AG04449 (cell line): ENCODE measurements at regions not wholly inside any gene's neighbourhood (a gene's known extent, or its start where the extent isn't known, plus 50 kb on each side); places are given as distances from the start of the nearest gene placed in this dataset.
"Not testable (repeated sequence)": the region's sequence is repeated elsewhere in the genome, so short reads cannot be mapped to it uniquely, and the experiment has no call there.

ENCODE experiments used
- CTCF ChIA-PET: fragments of 350-600 bp; formaldehyde crosslinking; extraction: SDS; loops from one replicate; lab custom pipeline; 2021; ENCODE audit warnings: antibody characterized with exemption; lab: Yijun Ruan, JAX
- POLR2A ChIA-PET: fragments of 400-600, 350-600 bp; formaldehyde crosslinking; extraction: SDS; loops from one replicate; lab custom pipeline; 2020; ENCODE audit warnings: antibody characterized with exemption, inconsistent platforms; lab: Yijun Ruan, JAX
- DNase-seq: peaks from one replicate; pipeline ENCODE4 v3.0.0-alpha.2; 2010; ENCODE audit warnings: low read depth, low spot score
- H3K4me3 ChIP-seq: 2 replicates; pipeline ENCODE4 v1.5.1; 2011; ENCODE audit warnings: low read depth, mild to moderate bottlenecking, control low read depth, low read length
- CTCF ChIP-seq: IDR thresholded peaks from one replicate; pipeline ENCODE4 v1.5.1; 2011; ENCODE audit warnings: mild to moderate bottlenecking, moderate library complexity, low read length, control low read depth, inconsistent platforms; ENCODE audit not compliant: insufficient read depth; ENCODE audit errors: missing control alignments

GRCh38 chrX:111041018-111041462, 55.0 kb upstream of the PAK3 start:
- H3K4me3 ChIP-seq: no peak overlapping the region
- ChIA-PET POLR2A (no interaction called here), CTCF (no interaction called here)
- no peak for TF ChIP-seq CTCF
- peak; percentile 34 for DNase-seq

- TF ChIP-seq CTCF: no peak
- CTCF ChIA-PET: no interaction called here
- no peak for DNase-seq
- H3K4me3 ChIP-seq: no peak overlapping the region
- POLR2A ChIA-PET: no interaction called here
These were observed 55.5 kb upstream of the PAK3 start for GRCh38 chrX:111040377-111041017.

GRCh38 chrX:111039606-111040005, 56.4 kb upstream of the PAK3 start:
- ChIA-PET CTCF (no interaction called here), POLR2A (no interaction called here)
- no peak for TF ChIP-seq CTCF
- H3K4me3 ChIP-seq: no peak overlapping the region
- DNase-seq: no peak

- TF ChIP-seq CTCF: no peak
- ChIA-PET CTCF (no interaction called here), POLR2A (no interaction called here)
- no peak overlapping the region for H3K4me3 ChIP-seq
- no peak for DNase-seq
These were observed 60.0 kb upstream of the PAK3 start for GRCh38 chrX:111035991-111036390.

- no peak overlapping the region for H3K4me3 ChIP-seq
- no peak for DNase-seq
- ChIA-PET CTCF (no interaction called here), POLR2A (no interaction called here)
- no peak for TF ChIP-seq CTCF
These were observed 60.7 kb upstream of the PAK3 start for GRCh38 chrX:111035256-111035655.

- DNase-seq, H3K4me3 ChIP-seq, POLR2A ChIA-PET, CTCF ChIA-PET: not testable (repeated sequence)
These were observed 73.0 kb upstream of the PAK3 start for GRCh38 chrX:111022998-111023397.

GRCh38 chrX:111020283-111020682, 75.7 kb upstream of the PAK3 start:
- DNase-seq: no peak
- no peak overlapping the region for H3K4me3 ChIP-seq
- CTCF ChIA-PET: no interaction called here
- POLR2A ChIA-PET: no interaction called here
- no peak for TF ChIP-seq CTCF
